K562 (cell line): ENCODE measurements at regions not wholly inside any gene's neighbourhood (a gene's known extent, or its start where the extent isn't known, plus 50 kb on each side); places are given as distances from the start of the nearest gene placed in this dataset.

ENCODE experiments used
- ATAC-seq: fragments of 200-7000 bp; cut with Tn5 transposase; 3 replicates; pipeline ENCODE4 v1.9.1; 2020; ENCODE audit warnings: moderate library complexity
- BruUV-seq: library from RNA; stranded (reverse); fragments of 400-500 nt; replicated peaks from 2 replicates; lab custom pipeline; 2021; lab: Mats Ljungman, UMichigan
- CTCF ChIA-PET: fragments of 300-600 bp; formaldehyde crosslinking; extraction: SDS; loops from one replicate; lab custom pipeline; 2021; ENCODE audit warnings: low intra/inter-chr PET ratio; lab: Yijun Ruan, JAX
- POLR2A ChIA-PET: fragments of 300-600, 350-650 bp; sonication (Branson Sonifier 250); formaldehyde crosslinking; extraction: SDS; loops from one replicate; lab custom pipeline; 2021; ENCODE audit warnings: antibody characterized with exemption, inconsistent platforms; lab: Yijun Ruan, JAX
- DNase-seq, 4 experiments: peaks; one replicate each; pipeline versions ENCODE4 v3.0.0 to v3.0.0-alpha.2; 2011 to 2018; ENCODE audit warnings: low spot score in 3 of 4, mixed read lengths in 3 of 4; ENCODE audit errors: extremely low read depth in 1 of 4
- FAIRE-seq: peaks from 2 replicates; lab custom pipeline; 2011; peaks lifted over from hg19 to GRCh38; lab: Jason Lieb, UNC
- H2AFZ ChIP-seq: 2 replicates; pipeline ENCODE4 v1.6.0; 2011; ENCODE audit warnings: low read depth, low read length, control low read depth, inconsistent platforms
- H3K27ac ChIP-seq: fragments of 200-600 bp; 3 replicates; pipeline ENCODE4 v1.8.0; 2011; ENCODE audit warnings: low read depth, mild to moderate bottlenecking, control low read depth, inconsistent platforms, low read length, moderate library complexity, mixed read lengths; ENCODE audit errors: extremely low read depth
- H3K27me3 ChIP-seq, 2 experiments: fragments of 300-600 bp in 1 of 2; 2 replicates in 1 of 2; 3 replicates in 1 of 2; pipeline versions ENCODE4 v1.6.0 to v1.8.0; 2011; ENCODE audit warnings: inconsistent platforms in 2 of 2, low read length in 2 of 2, mild to moderate bottlenecking in 1 of 2, mixed read lengths in 1 of 2, moderate library complexity in 1 of 2; ENCODE audit not compliant: control insufficient read depth in 2 of 2, insufficient read depth in 2 of 2
- H3K36me3 ChIP-seq: fragments of 300-600 bp; 3 replicates; pipeline ENCODE4 v1.8.0; 2011; ENCODE audit warnings: mild to moderate bottlenecking, low read length, inconsistent platforms; ENCODE audit not compliant: control insufficient read depth, insufficient read depth
- H3K4me1 ChIP-seq, 2 experiments: fragments of 200-600 bp in 1 of 2; replicated peaks in 1 of 2; 2 replicates in 1 of 2; 3 replicates in 1 of 2; pipeline versions ENCODE4 v1.5.1 to v1.8.0; 2011; ENCODE audit warnings: inconsistent platforms in 2 of 2, low read length in 2 of 2, mild to moderate bottlenecking in 1 of 2, mixed read lengths in 1 of 2, moderate library complexity in 1 of 2; ENCODE audit not compliant: control insufficient read depth in 2 of 2, insufficient read depth in 2 of 2
- H3K4me2 ChIP-seq: 2 replicates; pipeline ENCODE4 v1.6.1; 2011; ENCODE audit warnings: low read length, control low read depth, inconsistent platforms, mixed read lengths; ENCODE audit not compliant: insufficient read depth
- H3K4me3 ChIP-seq: fragments of 200-600 bp; sonication (generic), shearing (Covaris generic); 2 replicates; pipeline ENCODE4 v1.5.1; 2016; ENCODE audit warnings: control low read depth, inconsistent platforms
- H3K79me2 ChIP-seq: fragments of 200-600 bp; 3 replicates; pipeline ENCODE4 v1.8.0; 2011; ENCODE audit warnings: low read length, inconsistent platforms; ENCODE audit not compliant: control insufficient read depth, insufficient read depth
- H3K9ac ChIP-seq, 2 experiments: 2 replicates each; pipeline versions ENCODE4 v1.6.0 to v1.6.1; 2011; ENCODE audit warnings: low read depth in 2 of 2, low read length in 2 of 2, control low read depth in 1 of 2, inconsistent platforms in 1 of 2, mild to moderate bottlenecking in 1 of 2, mixed read lengths in 1 of 2; ENCODE audit not compliant: insufficient read depth in 1 of 2
- H3K9me1 ChIP-seq: one replicate; pipeline ENCODE4 v1.6.0; 2011; ENCODE audit warnings: inconsistent platforms, mild to moderate bottlenecking, low read length, moderate library complexity; ENCODE audit not compliant: control insufficient read depth, insufficient read depth
- H3K9me3 ChIP-seq: replicated peaks from 2 replicates; pipeline ENCODE4 v1.5.1; 2011; ENCODE audit warnings: low read depth, low read length, inconsistent platforms; ENCODE audit not compliant: control insufficient read depth, insufficient read depth
- H4K20me1 ChIP-seq: replicated peaks from 2 replicates; pipeline ENCODE4 v1.6.1; 2011; ENCODE audit warnings: low read length, inconsistent platforms, mixed read lengths; ENCODE audit not compliant: control insufficient read depth, insufficient read depth
- ARHGAP35 ChIP-seq: fragments of 450-650 bp; IDR thresholded peaks from 2 replicates; pipeline ENCODE4 v1.6.1; 2018; ENCODE audit not compliant: partially characterized antibody
- ATF3 ChIP-seq, 2 experiments: fragments of 450-650 bp in 1 of 2; sonication (generic) in 1 of 2; formaldehyde crosslinking in 1 of 2; IDR thresholded peaks in 1 of 2; conservative IDR thresholded peaks in 1 of 2; 2 replicates each; pipeline versions ENCODE4 v1.6.1 to v1.8.1; 2016 to 2023; ENCODE audit warnings: mild to moderate bottlenecking in 2 of 2, moderate library complexity in 2 of 2, inconsistent platforms in 1 of 2, missing genetic modification reagents in 1 of 2
- ELK1 ChIP-seq: sonication (generic); formaldehyde crosslinking; IDR thresholded peaks from 2 replicates; pipeline ENCODE4 v1.8.1; 2022; ENCODE audit warnings: missing genetic modification reagents
- HMBOX1 ChIP-seq: sonication (generic); IDR thresholded peaks from 2 replicates; pipeline ENCODE4 v1.6.1; 2016
- HSF4 ChIP-seq: fragments of 250-450 bp; sonication (Bioruptor Pico); IDR thresholded peaks from 2 replicates; pipeline ENCODE4 v2.1.2; 2022; ENCODE audit warnings: mild to moderate bottlenecking, moderate library complexity, borderline replicate concordance
- WGBS: fragments of 100-300 bp; shearing (Covaris generic); methylation state at CpG from one replicate; pipeline ENCODE4 v1.1.6; 2016; ENCODE audit warnings: low coverage, mixed read lengths; ENCODE audit not compliant: insufficient coverage; ENCODE audit errors: missing lambda C conversion rate; 5-methylcytosine and 5-hydroxymethylcytosine counted together
- in situ Hi-C: fragments of 300-500 bp; cut with MboI; formaldehyde crosslinking; loops from 4 replicates; pipeline ENCODE4 v1.15.0; 2018; ENCODE audit warnings: inconsistent platforms, mixed read lengths
- intact Hi-C: fragments of 100-400 bp; cut with micrococcal nuclease; formaldehyde crosslinking; loops from 2 replicates; pipeline ENCODE4 v1.14.2; 2022

- ChIA-PET POLR2A (no interaction called here), CTCF (no interaction called here)
- TF ChIP-seq HSF4, result no peak
- TF ChIP-seq ELK1 (CRISPR knock-in tag), result no peak
- TF ChIP-seq HMBOX1, result no peak
- TF ChIP-seq ARHGAP35, result no peak
- no peak for TF ChIP-seq ATF3 (IDR thresholded peaks at IDR 0.05)
- no peak for TF ChIP-seq ATF3 (CRISPR knock-in tag; conservative IDR thresholded peaks at IDR 0.05)
- BruUV-seq, result no TSS peak
- WGBS, result 0% methylated on average over 4 of the region's 4 CpGs
- in situ Hi-C loops (no loop called here), intact Hi-C loops (no loop called here)
- Histone ChIP-seq H3K27me3 (no peaks in the 10 kb centered on the region), H3K79me2 (no peaks in the 10 kb centered on the region), H3K9ac (no peak overlapping the region), H3K9me1 (no peaks in the 10 kb centered on the region), H3K27ac (no peak overlapping the region), H3K4me3 (no peak overlapping the region), H4K20me1 (no peaks in the 10 kb centered on the region), H3K4me1 (no peaks in the 10 kb centered on the region), H3K9me3 (no peaks in the 10 kb centered on the region), H2AFZ (no peak overlapping the region), H3K4me2 (no peak overlapping the region), H3K36me3 (no peaks in the 10 kb centered on the region)
- ATAC-seq, result no peak
- no peak for DNase-seq
- FAIRE-seq, result no peak
Measured at GRCh38 chr4:157895205-157895604, 277.6 kb downstream of the GASK1B start.
